PC-3 (cell line): ENCODE measurements at regions not wholly inside any gene's neighbourhood (a gene's known extent, or its start where the extent isn't known, plus 50 kb on each side); places are given as distances from the start of the nearest gene placed in this dataset.

Source experiments
- CTCF ChIP-seq: fragments of 300-600 bp; sonication (generic); conservative IDR thresholded peaks from 2 replicates; pipeline ENCODE4 v1.5.1; 2017; ENCODE audit warnings: antibody characterized with exemption, low read depth, mild to moderate bottlenecking, low read length
- EZH2 ChIP-seq: fragments of 300-600 bp; sonication (generic); IDR thresholded peaks from one replicate; pipeline ENCODE4 v1.6.1; 2017; ENCODE audit warnings: antibody characterized with exemption, mild to moderate bottlenecking, low read length; ENCODE audit not compliant: unreplicated experiment
- EZH2phosphoT487 ChIP-seq: fragments of 300-600 bp; sonication (generic); IDR thresholded peaks from 2 replicates; pipeline ENCODE4 v1.6.1; 2018; ENCODE audit warnings: mild to moderate bottlenecking, antibody characterized with exemption, low read length, borderline replicate concordance

GRCh38 chr6:40719671-40720374 is 132.7 kb upstream of the LRFN2 start:
- TF ChIP-seq CTCF, result no peak
- TF ChIP-seq EZH2, result no peak
- no peak for TF ChIP-seq EZH2phosphoT487
